CD4-positive, alpha-beta memory T cell (primary cell): ENCODE measurements at regions not wholly inside any gene's neighbourhood (a gene's known extent, or its start where the extent isn't known, plus 50 kb on each side); places are given as distances from the start of the nearest gene placed in this dataset.

Source experiments
- CTCF ChIA-PET: fragments of 350-600 bp; sonication (Branson Sonifier 250); formaldehyde crosslinking; loops from one replicate; lab custom pipeline; 2021; ENCODE audit warnings: inconsistent platforms; ENCODE audit not compliant: partially characterized antibody; lab: Charles Lee
- POLR2A ChIA-PET: fragments of 350-600 bp; sonication (Branson Sonifier 250); formaldehyde crosslinking; loops from one replicate; lab custom pipeline; 2021; ENCODE audit not compliant: partially characterized antibody; lab: Charles Lee
- DNase-seq, 5 donors: peaks; one replicate each; pipeline versions ENCODE4 v3.0.0 to v3.0.0-alpha.2; 2020 to 2022; ENCODE audit warnings: mixed read lengths in 1 of 5
- H3K27ac ChIP-seq: one replicate; pipeline ENCODE4 v1.7.0; 2013; ENCODE audit warnings: low read depth, low read length
- H3K27me3 ChIP-seq: 2 replicates; pipeline ENCODE4 v1.7.0; 2013; ENCODE audit warnings: mild to moderate bottlenecking, low read length, moderate library complexity; ENCODE audit not compliant: insufficient read depth
- H3K36me3 ChIP-seq: 2 replicates; pipeline ENCODE4 v1.7.0; 2013; ENCODE audit warnings: mild to moderate bottlenecking, low read length, moderate library complexity; ENCODE audit not compliant: insufficient read depth
- H3K4me1 ChIP-seq: 2 replicates; pipeline ENCODE4 v1.7.0; 2013; ENCODE audit warnings: mild to moderate bottlenecking, low read length, moderate library complexity; ENCODE audit not compliant: insufficient read depth
- H3K4me3 ChIP-seq, 2 donors: one replicate each; pipeline ENCODE4 v1.7.0; 2013; ENCODE audit warnings: low read length in 2 of 2, mild to moderate bottlenecking in 1 of 2
- H3K9me3 ChIP-seq, 2 donors: one replicate each; pipeline ENCODE4 v1.7.0; 2013; ENCODE audit warnings: low read length in 2 of 2, control low read depth in 1 of 2; ENCODE audit not compliant: control insufficient read depth in 1 of 2
- H3K27ac Mint-ChIP-seq, 7 donors: one replicate each; pipeline ENCODE4 v1.8.0; 2020 to 2021; ENCODE audit warnings: mixed read lengths in 7 of 7, mild to moderate bottlenecking in 6 of 7, inconsistent platforms in 3 of 7, moderate library complexity in 3 of 7
- H3K27me3 Mint-ChIP-seq, 2 donors: one replicate each; pipeline ENCODE4 v1.8.0; 2020 to 2021; ENCODE audit warnings: mixed read lengths in 2 of 2
- H3K36me3 Mint-ChIP-seq, 2 donors: one replicate each; pipeline ENCODE4 v1.8.0; 2020 to 2021; ENCODE audit warnings: mixed read lengths in 2 of 2, inconsistent platforms in 1 of 2, mild to moderate bottlenecking in 1 of 2
- H3K4me1 Mint-ChIP-seq, 4 donors: one replicate each; pipeline ENCODE4 v1.8.0; 2020 to 2021; ENCODE audit warnings: mixed read lengths in 4 of 4, mild to moderate bottlenecking in 1 of 4
- H3K4me3 Mint-ChIP-seq, 8 donors: one replicate each; pipeline ENCODE4 v1.8.0; 2020 to 2021; ENCODE audit warnings: mixed read lengths in 8 of 8, mild to moderate bottlenecking in 7 of 8, moderate library complexity in 6 of 8, inconsistent platforms in 3 of 8
- H3K9me3 Mint-ChIP-seq, 8 donors: one replicate each; pipeline ENCODE4 v1.8.0; 2020 to 2021; ENCODE audit warnings: mixed read lengths in 8 of 8, mild to moderate bottlenecking in 5 of 8, inconsistent platforms in 3 of 8, moderate library complexity in 1 of 8
- intact Hi-C: fragments of 100-400 bp; cut with micrococcal nuclease; formaldehyde crosslinking; loops from one replicate; pipeline ENCODE4 v1.15.1; 2023

DNA sequence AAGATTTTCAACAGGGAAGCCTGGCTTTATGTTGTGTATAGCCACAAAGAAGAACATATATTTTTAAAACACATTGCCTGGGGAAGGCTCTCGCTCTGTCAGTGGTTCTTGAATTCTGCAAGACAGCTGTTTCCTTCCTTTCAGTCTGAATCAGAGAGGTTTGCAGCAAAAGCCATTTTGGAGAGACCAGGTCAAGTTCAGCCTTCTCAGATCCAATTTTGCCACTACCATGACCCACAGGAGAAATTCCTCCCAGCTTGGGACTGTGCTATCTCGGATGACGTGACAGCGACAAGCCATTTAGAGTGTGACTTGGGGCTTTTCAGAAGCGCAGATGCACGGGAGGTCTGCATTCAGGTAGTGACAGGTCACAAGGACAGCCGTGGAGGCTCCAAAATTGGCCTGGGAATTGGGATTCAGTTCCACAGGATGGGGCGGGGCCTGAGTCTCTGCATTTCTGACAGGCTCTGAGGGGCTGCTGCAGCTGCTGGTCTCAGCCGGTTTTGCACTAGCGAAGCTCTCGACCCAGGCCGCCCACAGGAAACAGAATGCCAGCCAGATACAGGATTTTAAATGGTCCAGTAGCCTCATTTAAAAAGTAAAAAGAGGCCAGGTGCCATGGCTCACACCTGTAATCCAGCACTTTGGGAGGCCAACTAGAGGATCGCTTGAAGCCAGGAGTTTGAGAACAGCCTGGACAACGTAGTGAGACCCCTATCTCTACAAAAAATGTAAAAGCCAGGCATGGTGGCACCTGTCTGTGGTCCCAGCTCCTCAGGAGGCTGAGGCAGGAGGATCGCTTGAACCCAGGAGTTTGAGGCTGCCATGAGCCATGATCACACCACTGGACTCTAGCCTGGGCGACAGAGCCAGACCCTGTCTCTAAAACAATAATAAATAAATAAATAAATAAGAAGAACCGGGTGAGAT is 196.6 kb upstream of the CIBAR2 start:
- Histone ChIP-seq H3K27me3 (no peaks in the 10 kb centered on the region), H3K4me1 (peaks cover 37% of the 10 kb centered on the region), H3K36me3 (no peaks in the 10 kb centered on the region), H3K4me3 (no peak overlapping the region), H3K9me3 (no peaks in the 10 kb centered on the region), H3K27ac (no peak overlapping the region)
- no peak for DNase-seq
- Mint-ChIP-seq H3K36me3 (no peaks in the 10 kb centered on the region), H3K27me3 (peaks cover 2 to 13% of the 10 kb centered on the region in 2 donors), H3K9me3 (no peaks in the 10 kb centered on the region), H3K4me1 (peaks cover 16 to 49% (median 26%) of the 10 kb centered on the region in 4 donors), H3K27ac (peak overlapping the region in 1 of 7 donors; percentile 68), H3K4me3 (peak overlapping the region in 3 of 8 donors; percentile 41 to 60 (median 43))
- ChIA-PET CTCF (interaction anchor here (0.8 to 2.9 kb wide), 3 partner anchors 11 to 307 kb away, joined by 3 to 15 read pairs (median 4); no protein-coding TSS in a partner anchor), POLR2A (no interaction called here)
- intact Hi-C loops: no loop called here

DNA sequence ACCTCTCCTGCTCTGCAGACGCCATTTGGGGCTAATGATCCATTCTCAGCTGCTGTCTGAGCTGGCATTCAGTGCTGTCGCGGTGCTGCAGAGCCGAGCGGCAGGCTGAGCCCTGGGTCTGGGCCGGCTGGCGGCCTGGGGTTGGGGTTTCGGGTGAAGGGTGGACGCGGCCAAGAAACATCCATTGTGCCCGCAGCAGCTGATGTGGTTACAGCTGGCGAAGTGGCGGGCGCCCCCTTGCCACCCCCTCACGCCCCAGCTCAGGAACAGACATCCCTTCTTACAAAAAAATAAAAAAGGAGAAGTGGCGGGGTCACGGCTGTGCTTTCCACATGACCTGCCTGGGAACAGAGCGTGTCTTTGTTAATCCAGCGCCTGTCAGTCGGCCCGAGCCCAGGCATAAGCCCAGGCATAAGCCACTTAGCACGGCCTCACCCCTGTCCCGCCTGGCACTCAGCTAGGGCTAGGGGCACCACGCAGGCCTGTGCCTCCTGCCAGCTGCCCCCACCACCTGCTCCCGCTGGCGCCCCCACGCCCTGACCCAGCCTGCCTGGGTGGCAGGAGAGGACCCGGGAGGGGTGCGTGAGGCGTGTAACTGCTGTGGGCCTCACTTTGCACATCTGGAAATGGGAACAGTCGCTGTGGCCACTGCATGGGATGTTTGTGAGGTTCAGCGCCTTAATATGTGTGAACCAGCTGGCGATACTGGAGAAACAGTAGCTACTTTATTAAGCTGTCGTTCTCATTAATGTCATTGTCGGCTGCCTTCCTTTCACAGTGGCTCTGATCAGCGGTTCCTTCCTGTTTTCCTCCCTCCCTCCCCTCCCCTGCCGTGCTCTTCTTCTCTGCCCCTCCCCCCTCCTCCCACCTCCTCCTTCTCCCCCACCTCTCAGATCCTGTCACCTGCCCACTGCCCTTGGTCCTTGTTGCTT is 197.7 kb upstream of the CIBAR2 start:
- H3K4me3 Mint-ChIP-seq: peak overlapping the region; percentile 20 to 68 (median 53)
- H3K27me3 ChIP-seq: no peaks in the 10 kb centered on the region
- peaks cover 37% of the 10 kb centered on the region for H3K4me1 ChIP-seq
- intact Hi-C loops: no loop called here
- no peak overlapping the region for H3K27ac ChIP-seq
- H3K9me3 Mint-ChIP-seq: no peaks in the 10 kb centered on the region
- H3K27me3 Mint-ChIP-seq: peaks cover 2 to 9% of the 10 kb centered on the region in 2 donors
- DNase-seq: peak in 1 of 5 donors; percentile 10
- H3K36me3 Mint-ChIP-seq: no peaks in the 10 kb centered on the region
- H3K4me3 ChIP-seq: no peak overlapping the region
- ChIA-PET CTCF (interaction anchor here (0.8 to 1.4 kb wide), 2 partner anchors 12 to 306 kb away, joined by 3 to 4 read pairs; no protein-coding TSS in a partner anchor), POLR2A (no interaction called here)
- H3K27ac Mint-ChIP-seq: peak overlapping the region in 4 of 7 donors; percentile 12 to 46 (median 26)
- peaks cover 16 to 45% (median 26%) of the 10 kb centered on the region in 4 donors for H3K4me1 Mint-ChIP-seq
- H3K9me3 ChIP-seq: no peaks in the 10 kb centered on the region
- H3K36me3 ChIP-seq: no peaks in the 10 kb centered on the region

DNA sequence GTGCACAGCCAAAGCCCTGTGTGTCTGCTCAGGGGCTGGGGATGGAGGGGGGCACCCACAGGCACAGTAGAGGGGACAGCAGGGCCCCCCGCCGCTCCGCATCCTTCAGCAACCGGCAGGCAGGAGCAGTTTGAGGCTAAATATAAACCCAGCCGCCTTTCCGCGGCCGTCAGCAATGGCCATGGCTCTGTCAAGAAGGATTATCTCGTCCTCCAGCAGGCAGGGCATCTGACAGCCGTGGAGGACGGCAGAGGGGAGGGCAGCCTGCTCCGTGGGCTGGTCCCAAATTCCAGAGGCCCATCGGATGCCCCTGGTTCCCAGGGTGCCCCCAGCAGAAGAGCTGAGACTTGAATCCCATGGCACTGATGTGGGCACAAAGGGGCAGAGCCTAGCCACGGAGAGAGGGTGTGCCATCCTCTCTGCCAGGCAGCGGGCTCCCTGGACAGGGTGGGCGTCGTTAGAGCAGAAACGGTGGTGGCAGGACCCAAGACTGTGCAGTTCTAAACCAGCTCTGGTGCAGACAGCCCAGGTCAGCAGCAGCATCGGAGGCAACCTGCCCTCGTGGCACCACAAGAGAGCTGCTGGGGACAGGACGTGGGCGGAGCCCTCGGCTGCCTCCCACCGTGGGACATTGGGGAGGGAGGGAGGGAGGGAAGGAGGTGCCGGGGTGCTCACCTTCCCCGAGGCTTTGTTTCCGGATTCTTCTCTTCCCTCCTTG is 198.8 kb upstream of the CIBAR2 start:
- DNase-seq: no peak
- peaks cover 2 to 6% of the 10 kb centered on the region in 2 donors for H3K27me3 Mint-ChIP-seq
- no peaks in the 10 kb centered on the region for H3K9me3 Mint-ChIP-seq
- H3K4me1 ChIP-seq: peaks cover 33% of the 10 kb centered on the region
- no peak overlapping the region for H3K27ac Mint-ChIP-seq
- no peaks in the 10 kb centered on the region for H3K27me3 ChIP-seq
- no peaks in the 10 kb centered on the region for H3K36me3 ChIP-seq
- ChIA-PET CTCF (no interaction called here), POLR2A (no interaction called here)
- H3K4me1 Mint-ChIP-seq: peaks cover 15 to 42% (median 25%) of the 10 kb centered on the region in 4 donors
- H3K4me3 ChIP-seq: no peak overlapping the region
- intact Hi-C loops: no loop called here
- peak overlapping the region in 7 of 8 donors; percentile 28 to 77 (median 64) for H3K4me3 Mint-ChIP-seq
- no peaks in the 10 kb centered on the region for H3K36me3 Mint-ChIP-seq
- H3K27ac ChIP-seq: no peak overlapping the region
- H3K9me3 ChIP-seq: no peaks in the 10 kb centered on the region

DNA sequence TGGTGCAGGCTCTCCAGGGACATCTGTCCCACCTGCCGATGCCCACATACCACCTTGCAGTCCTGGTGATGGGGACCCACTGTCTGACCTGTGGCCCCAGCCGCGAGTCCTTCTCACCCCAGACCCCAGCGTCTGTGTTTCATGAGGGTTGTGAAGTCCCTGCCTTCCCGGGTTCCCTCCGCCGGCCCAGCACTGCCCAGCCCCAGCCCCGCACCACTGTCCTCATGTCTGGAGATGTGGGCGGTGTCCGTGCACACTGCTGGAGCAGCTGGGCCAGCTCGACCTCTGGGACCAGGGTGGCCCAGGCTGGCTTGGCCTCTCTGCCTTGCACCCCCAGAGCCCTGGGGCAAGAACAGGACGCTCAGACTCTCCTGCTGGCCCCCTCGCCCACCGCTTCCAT is 199.5 kb upstream of the CIBAR2 start:
- ChIA-PET CTCF (no interaction called here), POLR2A (no interaction called here)
- Histone ChIP-seq H3K27me3 (no peaks in the 10 kb centered on the region), H3K4me3 (no peak overlapping the region), H3K9me3 (no peaks in the 10 kb centered on the region), H3K36me3 (no peaks in the 10 kb centered on the region), H3K4me1 (peaks cover 26% of the 10 kb centered on the region), H3K27ac (no peak overlapping the region)
- no peak for DNase-seq
- H3K4me3 Mint-ChIP-seq: peak overlapping the region in 3 of 8 donors; percentile 28 to 77 (median 57)
- intact Hi-C loops: no loop called here
- no peaks in the 10 kb centered on the region for H3K36me3 Mint-ChIP-seq
- peaks cover 2 to 3% of the 10 kb centered on the region in 2 donors for H3K27me3 Mint-ChIP-seq
- H3K9me3 Mint-ChIP-seq: no peaks in the 10 kb centered on the region
- no peak overlapping the region for H3K27ac Mint-ChIP-seq
- peaks cover 9 to 35% (median 20%) of the 10 kb centered on the region in 4 donors for H3K4me1 Mint-ChIP-seq

DNA sequence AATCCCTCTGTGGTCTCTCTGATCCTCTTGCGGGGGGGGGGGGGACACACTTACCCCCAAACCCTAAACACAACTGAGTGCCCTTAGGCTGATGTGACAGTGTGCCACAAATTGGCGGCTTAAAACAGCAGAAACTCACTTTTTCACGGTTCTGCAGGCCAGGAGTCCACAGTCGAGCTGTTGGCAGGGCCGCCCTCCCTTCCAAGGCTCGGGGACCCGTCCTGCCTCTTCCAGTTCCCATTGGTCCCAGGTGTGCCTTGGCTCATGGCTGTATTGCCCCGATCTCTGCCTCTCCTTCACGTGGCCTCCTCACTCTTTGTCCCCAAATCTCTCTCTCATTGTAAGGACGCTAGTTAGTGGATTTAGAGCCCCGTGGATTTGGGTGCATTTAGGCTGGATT is 199.9 kb upstream of the CIBAR2 start:
- Mint-ChIP-seq H3K4me3 (peak overlapping the region in 1 of 8 donors; percentile 32), H3K27me3 (peaks cover 2 to 3% of the 10 kb centered on the region in 2 donors), H3K36me3 (no peaks in the 10 kb centered on the region), H3K27ac (no peak overlapping the region), H3K4me1 (peaks cover 9 to 34% (median 20%) of the 10 kb centered on the region in 4 donors), H3K9me3 (no peaks in the 10 kb centered on the region)
- H3K4me1 ChIP-seq: peaks cover 23% of the 10 kb centered on the region
- no peak overlapping the region for H3K27ac ChIP-seq
- no peaks in the 10 kb centered on the region for H3K27me3 ChIP-seq
- H3K36me3 ChIP-seq: no peaks in the 10 kb centered on the region
- H3K9me3 ChIP-seq: no peaks in the 10 kb centered on the region
- POLR2A ChIA-PET: no interaction called here
- intact Hi-C loops: no loop called here
- CTCF ChIA-PET: no interaction called here
- no peak overlapping the region for H3K4me3 ChIP-seq
- no peak for DNase-seq

DNA sequence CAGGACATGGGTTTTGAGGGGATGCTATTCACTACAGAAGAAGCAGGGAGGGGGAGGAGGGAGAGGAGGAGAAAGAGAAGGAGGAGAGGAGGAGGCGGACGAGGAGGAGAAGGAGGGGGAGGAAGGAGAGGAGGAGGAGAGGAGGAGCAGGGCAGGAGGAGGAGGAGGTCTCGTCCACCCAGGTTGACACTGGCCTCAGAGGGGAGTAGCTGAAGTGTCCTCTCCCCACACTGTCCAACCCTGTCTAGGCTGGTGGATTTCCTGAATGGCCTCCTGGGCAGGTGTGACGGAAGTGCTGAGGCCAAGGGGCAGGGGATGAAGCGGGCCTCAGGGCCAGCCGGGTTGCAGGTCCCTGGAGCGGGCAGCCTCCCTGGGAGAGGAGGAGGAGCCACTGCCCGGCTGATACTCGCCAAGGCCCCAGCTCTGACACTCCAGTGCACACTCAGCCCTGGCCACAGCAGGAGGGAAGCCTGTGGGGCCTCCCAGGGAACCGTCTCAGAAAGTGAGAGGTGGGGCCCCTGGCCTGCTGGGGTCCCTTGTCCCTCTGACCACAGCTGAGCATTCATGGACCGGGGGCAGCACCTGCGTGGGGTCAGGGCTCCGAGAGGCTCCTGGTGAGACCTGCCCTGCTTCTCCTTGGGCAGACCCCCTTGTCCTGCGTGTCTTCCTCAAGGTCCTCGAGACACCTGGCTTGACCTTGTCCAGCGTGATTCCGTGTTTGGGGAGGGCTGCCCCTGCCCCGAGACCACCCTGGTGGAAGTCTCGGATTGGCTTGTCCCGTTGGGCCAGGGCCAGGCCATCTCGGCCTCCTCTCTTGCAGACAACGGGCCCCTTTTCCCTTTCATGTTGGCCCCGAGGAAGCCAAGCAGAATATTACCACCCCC is 200.6 kb upstream of the CIBAR2 start:
- Mint-ChIP-seq H3K4me3 (no peak overlapping the region), H3K36me3 (no peaks in the 10 kb centered on the region), H3K9me3 (no peaks in the 10 kb centered on the region), H3K27me3 (peaks cover 2 to 3% of the 10 kb centered on the region in 2 donors), H3K4me1 (peaks cover 9 to 27% (median 20%) of the 10 kb centered on the region in 4 donors), H3K27ac (no peak overlapping the region)
- Histone ChIP-seq H3K27me3 (no peaks in the 10 kb centered on the region), H3K9me3 (no peaks in the 10 kb centered on the region), H3K27ac (no peak overlapping the region), H3K4me1 (peaks cover 23% of the 10 kb centered on the region), H3K36me3 (no peaks in the 10 kb centered on the region), H3K4me3 (no peak overlapping the region)
- ChIA-PET CTCF (no interaction called here), POLR2A (no interaction called here)
- intact Hi-C loops: no loop called here
- no peak for DNase-seq
